Gastroesophageal sphincter (tissue), 4 donors: ENCODE measurements at regions not wholly inside any gene's neighbourhood (a gene's known extent, or its start where the extent isn't known, plus 50 kb on each side); places are given as distances from the start of the nearest gene placed in this dataset.
A peak's percentile ranks its signal among the peaks of the same experiment; 100 is the strongest.
"Not testable (repeated sequence)": the region's sequence is repeated elsewhere in the genome, so short reads cannot be mapped to it uniquely, and the experiment has no call there.

Source experiments
- ATAC-seq: fragments of 150-250 bp; one replicate; pipeline ENCODE4 v1.9.1; 2016; ENCODE audit warnings: mild to moderate bottlenecking, moderate library complexity
- H3K27ac ChIP-seq, 4 donors: fragments of 200-600 bp; sonication (generic) in 3 of 4; 1 replicate in 3 of 4; 2 replicates in 1 of 4; pipeline ENCODE4 v1.5.1; 2016 to 2019
- H3K27me3 ChIP-seq: fragments of 200-600 bp; sonication (generic); one replicate; pipeline ENCODE4 v1.5.1; 2019
- H3K36me3 ChIP-seq, 2 donors: fragments of 200-600 bp; sonication (generic); one replicate each; pipeline ENCODE4 v1.5.1; 2019; ENCODE audit warnings: control low read depth in 1 of 2
- H3K4me1 ChIP-seq, 3 donors: fragments of 200-600 bp; sonication (generic); 1 replicate in 2 of 3; 2 replicates in 1 of 3; pipeline ENCODE4 v1.5.1; 2016 to 2019; ENCODE audit warnings: control low read depth in 2 of 3
- H3K4me3 ChIP-seq, 2 donors: fragments of 200-600 bp; sonication (generic); one replicate each; pipeline ENCODE4 v1.5.1; 2019; ENCODE audit warnings: mild to moderate bottlenecking in 1 of 2, moderate library complexity in 1 of 2
- H3K9me3 ChIP-seq, 3 donors: fragments of 200-600 bp; sonication (generic); one replicate each; pipeline ENCODE4 v1.5.1; 2017 to 2019; ENCODE audit warnings: control low read depth in 2 of 3
- EP300 ChIP-seq: sonication (generic); formaldehyde crosslinking; IDR thresholded peaks from one replicate; pipeline ENCODE4 v1.6.1; 2017; ENCODE audit warnings: antibody characterized with exemption, mild to moderate bottlenecking
- POLR2A ChIP-seq, 2 donors: fragments of 450-650 bp; IDR thresholded peaks; one replicate each; pipeline ENCODE4 v1.6.1; 2017; ENCODE audit warnings: antibody characterized with exemption in 2 of 2, mild to moderate bottlenecking in 2 of 2, moderate library complexity in 1 of 2
- POLR2AphosphoS5 ChIP-seq: sonication (generic); formaldehyde crosslinking; IDR thresholded peaks from one replicate; pipeline ENCODE4 v1.6.1; 2017; ENCODE audit warnings: antibody characterized with exemption
- WGBS, 2 donors: methylation state at CpG; one replicate each; pipeline ENCODE4 v1.1.5; 2018; ENCODE audit warnings: low coverage in 1 of 2; 5-methylcytosine and 5-hydroxymethylcytosine counted together
- TF ChIP-seq, protein P1 (sequence below), 4 experiments: fragments of 200-600 bp in 2 of 4; fragments of 450-650 bp in 2 of 4; sonication (generic) in 1 of 4; IDR thresholded peaks; one replicate each; pipeline ENCODE4 v1.5.1; 2017 to 2019; ENCODE audit warnings: antibody characterized with exemption in 4 of 4, mild to moderate bottlenecking in 2 of 4, moderate library complexity in 2 of 4

DNA sequence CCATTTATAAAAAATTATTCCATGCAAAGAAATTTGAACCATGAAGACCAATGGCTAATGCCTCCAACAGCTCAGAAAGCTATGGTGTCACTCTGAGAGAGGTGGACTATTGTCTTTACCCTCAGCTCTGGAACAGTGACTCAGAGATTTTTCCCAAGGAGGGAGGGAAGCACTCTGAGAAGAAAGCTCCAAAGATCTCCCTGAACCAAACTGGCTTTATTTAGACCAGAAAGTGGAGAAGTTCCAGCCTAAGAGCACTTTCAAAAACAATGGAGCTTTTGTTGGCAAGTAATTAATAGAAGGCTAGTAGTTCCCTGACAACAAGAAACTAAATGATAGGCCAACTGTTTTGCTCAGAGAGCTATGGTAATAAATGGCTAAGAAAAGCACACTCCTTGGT, 599.9 kb upstream of the MDGA2 start:
- Histone ChIP-seq H3K4me3 (no peak overlapping the region), H3K9me3 (no peaks in the 10 kb centered on the region), H3K36me3 (no peaks in the 10 kb centered on the region), H3K27ac (peak overlapping the region in 3 of 4 donors; percentile 32 to 44 (median 37)), H3K4me1 (no peaks in the 10 kb centered on the region), H3K27me3 (no peaks in the 10 kb centered on the region)
- ATAC-seq: no peak
- TF ChIP-seq EP300 (no peak), POLR2AphosphoS5 (no peak), POLR2A (IDR thresholded peaks at IDR 0.05) (no peak)
- TF ChIP-seq, protein P1, sequence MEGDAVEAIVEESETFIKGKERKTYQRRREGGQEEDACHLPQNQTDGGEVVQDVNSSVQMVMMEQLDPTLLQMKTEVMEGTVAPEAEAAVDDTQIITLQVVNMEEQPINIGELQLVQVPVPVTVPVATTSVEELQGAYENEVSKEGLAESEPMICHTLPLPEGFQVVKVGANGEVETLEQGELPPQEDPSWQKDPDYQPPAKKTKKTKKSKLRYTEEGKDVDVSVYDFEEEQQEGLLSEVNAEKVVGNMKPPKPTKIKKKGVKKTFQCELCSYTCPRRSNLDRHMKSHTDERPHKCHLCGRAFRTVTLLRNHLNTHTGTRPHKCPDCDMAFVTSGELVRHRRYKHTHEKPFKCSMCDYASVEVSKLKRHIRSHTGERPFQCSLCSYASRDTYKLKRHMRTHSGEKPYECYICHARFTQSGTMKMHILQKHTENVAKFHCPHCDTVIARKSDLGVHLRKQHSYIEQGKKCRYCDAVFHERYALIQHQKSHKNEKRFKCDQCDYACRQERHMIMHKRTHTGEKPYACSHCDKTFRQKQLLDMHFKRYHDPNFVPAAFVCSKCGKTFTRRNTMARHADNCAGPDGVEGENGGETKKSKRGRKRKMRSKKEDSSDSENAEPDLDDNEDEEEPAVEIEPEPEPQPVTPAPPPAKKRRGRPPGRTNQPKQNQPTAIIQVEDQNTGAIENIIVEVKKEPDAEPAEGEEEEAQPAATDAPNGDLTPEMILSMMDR (IDR thresholded peaks at IDR 0.05): no peak

DNA sequence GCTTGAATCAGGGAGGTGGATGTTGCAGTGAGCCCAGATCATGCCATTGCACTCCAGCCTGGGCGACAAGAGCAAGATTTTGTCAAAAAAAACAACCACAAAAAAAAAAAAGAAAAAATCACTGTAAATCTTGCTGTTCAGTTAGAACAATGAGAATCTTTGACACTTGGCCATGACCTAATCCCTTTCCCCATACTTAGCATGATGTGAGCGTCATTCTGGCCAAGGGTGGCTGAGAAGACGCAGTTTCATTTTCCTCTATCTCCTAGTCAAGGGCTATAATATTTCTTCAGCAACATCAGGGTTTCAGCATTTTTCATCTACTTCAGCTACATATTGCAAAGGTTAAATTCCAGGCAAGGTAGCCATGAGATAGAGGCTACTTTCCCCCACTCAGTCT, 599.4 kb upstream of the MDGA2 start:
- H3K9me3 ChIP-seq: no peaks in the 10 kb centered on the region
- ATAC-seq: no peak
- H3K4me1 ChIP-seq: no peaks in the 10 kb centered on the region
- no peaks in the 10 kb centered on the region for H3K27me3 ChIP-seq
- 73 to 100% methylated on average over 3 of the region's 3 CpGs for WGBS, 2 donors
- H3K27ac ChIP-seq: peak overlapping the region in 3 of 4 donors; percentile 32 to 44 (median 37)
- peak overlapping the region in 1 of 2 donors; percentile 9 for H3K4me3 ChIP-seq
- TF ChIP-seq POLR2A (IDR thresholded peaks at IDR 0.05) (no peak), EP300 (no peak), POLR2AphosphoS5 (no peak)
- TF ChIP-seq, protein P1 (IDR thresholded peaks at IDR 0.05): no peak
- H3K36me3 ChIP-seq: no peaks in the 10 kb centered on the region

DNA sequence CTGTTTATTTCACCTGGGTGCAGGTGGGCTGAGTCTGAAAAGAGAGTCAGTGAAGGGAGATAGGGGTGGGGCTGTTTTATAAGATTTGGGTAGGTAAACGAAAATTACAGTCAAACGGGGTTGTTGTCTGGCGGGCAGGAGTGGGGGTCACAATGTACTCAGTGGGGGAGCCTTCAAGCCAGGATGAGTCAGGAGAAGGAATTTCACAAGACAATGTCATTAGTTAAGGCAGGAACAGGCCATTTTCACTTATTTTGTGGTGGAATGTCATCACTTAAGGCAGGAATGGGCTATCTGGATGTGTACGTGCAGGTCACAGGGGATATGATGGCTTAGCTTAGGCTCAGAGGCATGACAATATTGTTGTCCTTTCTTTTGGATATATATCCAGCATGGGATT, 592.5 kb upstream of the MDGA2 start:
- H3K36me3 ChIP-seq, H3K27me3 ChIP-seq, ATAC-seq, H3K4me3 ChIP-seq, H3K27ac ChIP-seq, H3K4me1 ChIP-seq, H3K9me3 ChIP-seq: not testable (repeated sequence)
- 80 to 100% methylated on average over 1 to 4 of the region's 4 CpGs for WGBS, 2 donors

DNA sequence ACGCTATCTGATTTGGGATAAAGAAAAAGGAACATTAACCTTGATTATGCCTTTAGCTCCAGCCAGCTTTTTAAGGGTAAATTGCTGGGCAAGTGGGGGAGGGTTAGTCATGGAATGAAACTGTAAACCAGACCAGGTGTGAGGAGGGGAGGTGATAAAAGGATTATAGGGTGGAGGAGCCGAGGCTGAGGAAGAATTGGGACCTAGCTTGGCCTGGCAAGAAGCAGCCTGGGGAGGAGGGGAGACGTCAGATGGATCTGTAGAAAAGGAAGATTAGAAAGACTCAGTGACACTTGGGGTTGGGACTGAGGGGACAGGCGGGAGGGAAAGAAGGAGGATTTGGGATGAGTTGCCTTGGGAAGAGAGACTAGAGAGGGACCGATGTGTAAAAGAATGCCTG, 590.8 kb upstream of the MDGA2 start:
- not testable (repeated sequence) for H3K27me3 ChIP-seq, ATAC-seq, H3K4me1 ChIP-seq, H3K4me3 ChIP-seq, H3K9me3 ChIP-seq, H3K27ac ChIP-seq, H3K36me3 ChIP-seq
- 47 to 73% methylated on average over 3 to 5 of the region's 5 CpGs for WGBS, 2 donors

DNA sequence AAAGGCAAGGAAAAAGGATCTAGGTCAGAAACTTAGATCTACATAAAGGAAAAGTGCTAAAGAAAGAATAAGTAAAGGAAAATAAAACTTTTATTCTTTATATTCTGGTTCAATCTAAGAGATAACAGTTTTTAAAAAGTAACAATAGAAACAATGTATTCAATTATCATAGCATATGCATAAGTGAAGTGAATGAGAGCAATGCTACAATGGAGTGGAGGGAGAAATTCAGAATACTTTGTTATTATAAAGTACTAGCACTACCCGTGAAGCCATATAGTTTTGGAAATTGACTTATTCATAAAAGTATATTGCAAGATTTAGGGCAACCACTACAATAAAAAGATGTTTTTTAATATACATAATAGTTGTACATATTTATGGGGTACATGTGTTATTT, 586.0 kb upstream of the MDGA2 start:
- TF ChIP-seq EP300 (no peak), POLR2AphosphoS5 (no peak), POLR2A (IDR thresholded peaks at IDR 0.05) (no peak)
- TF ChIP-seq, protein P1 (IDR thresholded peaks at IDR 0.05): no peak
- H3K9me3 ChIP-seq: no peaks in the 10 kb centered on the region
- H3K27ac ChIP-seq: no peak overlapping the region
- no peaks in the 10 kb centered on the region for H3K27me3 ChIP-seq
- WGBS, 2 donors: 82 to 88% methylated on average over 1 of the region's 1 CpG
- no peaks in the 10 kb centered on the region for H3K4me1 ChIP-seq
- ATAC-seq: no peak
- no peaks in the 10 kb centered on the region for H3K36me3 ChIP-seq
- no peak overlapping the region for H3K4me3 ChIP-seq

DNA sequence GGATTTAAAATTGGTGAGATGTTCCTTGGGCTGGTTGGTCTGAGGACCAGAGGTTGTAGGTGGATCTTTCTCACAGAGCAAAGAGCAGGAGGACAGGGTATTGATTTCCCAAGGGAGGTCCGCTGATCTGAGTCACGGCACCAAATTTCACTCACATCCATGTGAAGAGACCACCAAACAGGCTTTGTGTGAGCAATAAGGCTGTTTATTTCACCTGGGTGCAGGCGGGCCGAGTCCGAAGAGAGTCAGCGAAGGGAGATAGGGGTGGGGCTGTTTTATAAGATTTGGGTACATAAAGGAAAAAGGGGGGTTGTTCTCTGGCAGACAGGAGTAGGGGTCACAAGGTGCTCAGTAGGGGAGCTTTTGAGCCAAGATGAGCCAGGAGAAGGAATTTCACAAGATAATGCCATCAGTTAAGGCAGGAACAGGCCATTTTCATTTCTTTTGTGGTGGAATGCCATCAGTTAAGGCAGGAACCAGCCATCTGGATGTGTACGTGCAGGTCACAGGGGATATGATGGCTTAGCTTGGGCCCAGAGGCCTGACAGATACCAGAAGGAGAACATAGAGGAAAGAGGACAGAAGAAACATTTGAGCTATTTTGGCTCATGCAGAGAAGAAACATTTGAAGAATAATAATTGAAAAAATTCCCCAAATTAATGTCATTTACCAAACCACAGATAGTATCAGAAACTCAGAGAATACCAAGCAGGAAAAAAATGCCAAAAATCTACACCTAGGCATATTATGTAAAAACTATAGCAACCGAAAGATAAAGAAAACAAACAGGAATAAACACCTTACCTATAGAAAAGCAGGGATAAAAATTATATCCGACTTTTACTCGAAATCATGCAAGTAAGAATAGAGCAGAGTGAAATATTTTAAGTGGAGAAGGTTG, 585.2 kb upstream of the MDGA2 start:
- H3K4me1 ChIP-seq, H3K4me3 ChIP-seq, H3K9me3 ChIP-seq, H3K27ac ChIP-seq, H3K36me3 ChIP-seq, H3K27me3 ChIP-seq, ATAC-seq: not testable (repeated sequence)
- WGBS, 2 donors: 91 to 94% methylated on average over 5 to 9 of the region's 10 CpGs

DNA sequence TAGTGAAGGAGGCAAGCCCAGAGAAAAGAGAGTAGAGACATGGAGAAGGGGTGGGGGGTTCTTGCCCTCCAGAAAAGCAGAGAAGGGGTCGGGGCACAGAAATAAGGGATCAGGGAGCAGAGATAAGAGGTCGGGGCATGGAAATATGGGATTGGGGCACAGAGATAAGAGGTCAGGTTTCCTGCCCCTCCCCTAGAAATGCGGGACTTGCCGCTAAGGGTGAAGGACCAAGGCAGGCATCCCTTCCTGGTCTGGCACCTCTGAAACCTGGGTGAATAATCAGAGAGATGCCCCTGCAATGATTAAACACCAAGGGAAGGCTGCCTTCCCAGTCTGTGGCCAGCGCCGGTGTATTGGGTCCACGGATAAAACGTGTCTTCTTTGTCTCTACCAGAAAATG, 584.5 kb upstream of the MDGA2 start:
- not testable (repeated sequence) for H3K4me1 ChIP-seq, H3K27me3 ChIP-seq, ATAC-seq, H3K4me3 ChIP-seq, H3K36me3 ChIP-seq, H3K9me3 ChIP-seq, H3K27ac ChIP-seq
- WGBS, 2 donors: 80 to 94% methylated on average over 7 to 8 of the region's 8 CpGs

DNA sequence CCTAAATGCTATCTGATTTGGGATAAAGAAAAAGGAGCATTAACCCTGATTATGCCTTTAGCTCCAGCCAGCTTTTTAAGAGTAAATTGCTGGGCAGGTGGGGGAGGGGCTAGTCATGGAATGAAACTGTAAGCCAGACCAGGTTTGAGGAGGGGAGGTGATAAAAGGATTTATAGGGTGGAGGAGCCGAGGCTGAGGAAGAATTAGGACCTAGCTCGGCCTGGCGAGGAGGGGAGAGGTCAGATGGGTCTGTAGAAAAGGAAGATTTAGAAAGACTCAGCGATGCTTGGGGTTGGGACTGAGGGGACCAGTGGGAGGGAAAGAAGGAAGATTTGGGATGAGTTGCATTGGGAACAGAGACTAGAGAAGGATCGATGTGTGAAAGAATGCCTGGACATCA, 583.8 kb upstream of the MDGA2 start:
- 68 to 79% methylated on average over 5 of the region's 5 CpGs for WGBS, 2 donors

DNA sequence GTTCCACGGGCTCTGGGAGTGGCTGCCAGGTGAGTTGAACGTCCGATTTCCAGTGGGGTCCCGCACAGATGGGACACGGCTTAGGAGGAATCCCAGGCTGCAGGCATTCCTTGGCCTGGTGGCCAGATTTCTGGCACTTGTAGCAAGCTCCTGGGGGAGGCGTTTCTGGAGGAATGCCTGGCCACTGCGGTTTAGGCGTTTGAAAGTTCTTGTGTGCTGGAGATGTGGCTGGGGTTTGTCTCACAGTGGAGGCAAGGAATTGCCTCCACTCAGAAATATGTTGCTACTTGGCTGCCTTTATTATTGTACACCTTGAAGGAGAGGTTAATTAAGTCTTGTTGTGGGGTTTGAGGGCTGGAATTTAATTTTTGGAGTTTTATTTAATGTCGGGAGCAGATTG, 583.3 kb upstream of the MDGA2 start:
- not testable (repeated sequence) for H3K27me3 ChIP-seq, ATAC-seq, H3K4me1 ChIP-seq, H3K27ac ChIP-seq, H3K4me3 ChIP-seq, H3K36me3 ChIP-seq, H3K9me3 ChIP-seq
- 64 to 89% methylated on average over 1 to 2 of the region's 9 CpGs for WGBS, 2 donors

More for the DNA sequence above, 583.8 kb upstream of the MDGA2 start:
- not testable (repeated sequence) for H3K9me3 ChIP-seq, H3K4me1 ChIP-seq, ATAC-seq, H3K27ac ChIP-seq, H3K27me3 ChIP-seq, H3K36me3 ChIP-seq, H3K4me3 ChIP-seq
